Suprapubic skin (tissue), 3 donors: ENCODE measurements at regions not wholly inside any gene's neighbourhood (a gene's known extent, or its start where the extent isn't known, plus 50 kb on each side); places are given as distances from the start of the nearest gene placed in this dataset.

Source experiments
- EP300 ChIP-seq: sonication (generic); formaldehyde crosslinking; IDR thresholded peaks from one replicate; pipeline ENCODE4 v1.6.1; 2017; ENCODE audit warnings: antibody characterized with exemption
- TF ChIP-seq, protein P1 (sequence below), 2 donors: fragments of 200-600 bp in 1 of 2; fragments of 450-650 bp in 1 of 2; sonication (generic) in 1 of 2; IDR thresholded peaks; one replicate each; pipeline ENCODE4 v1.5.1; 2016 to 2019; ENCODE audit warnings: antibody characterized with exemption in 2 of 2, mild to moderate bottlenecking in 1 of 2, moderate library complexity in 1 of 2

DNA sequence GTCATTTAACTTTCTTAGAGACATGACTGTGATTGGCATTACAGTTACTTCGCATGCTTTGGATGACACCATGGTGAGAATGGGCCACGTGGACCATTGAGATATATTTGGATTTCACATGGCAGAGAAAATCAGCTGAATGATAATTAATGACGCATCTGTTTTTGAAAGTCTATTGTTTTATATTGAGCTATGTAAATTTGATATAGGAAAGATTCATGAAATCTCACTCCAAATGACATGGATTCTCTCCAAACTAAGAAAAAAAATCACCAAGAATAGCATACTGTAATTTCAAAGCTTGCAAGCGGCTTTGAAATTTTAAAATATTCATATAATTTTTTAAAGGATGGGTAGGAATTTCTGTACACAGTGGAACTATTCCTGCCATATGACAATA is 163.7 kb downstream of the SH3BP4 start:
- TF ChIP-seq, protein P1, sequence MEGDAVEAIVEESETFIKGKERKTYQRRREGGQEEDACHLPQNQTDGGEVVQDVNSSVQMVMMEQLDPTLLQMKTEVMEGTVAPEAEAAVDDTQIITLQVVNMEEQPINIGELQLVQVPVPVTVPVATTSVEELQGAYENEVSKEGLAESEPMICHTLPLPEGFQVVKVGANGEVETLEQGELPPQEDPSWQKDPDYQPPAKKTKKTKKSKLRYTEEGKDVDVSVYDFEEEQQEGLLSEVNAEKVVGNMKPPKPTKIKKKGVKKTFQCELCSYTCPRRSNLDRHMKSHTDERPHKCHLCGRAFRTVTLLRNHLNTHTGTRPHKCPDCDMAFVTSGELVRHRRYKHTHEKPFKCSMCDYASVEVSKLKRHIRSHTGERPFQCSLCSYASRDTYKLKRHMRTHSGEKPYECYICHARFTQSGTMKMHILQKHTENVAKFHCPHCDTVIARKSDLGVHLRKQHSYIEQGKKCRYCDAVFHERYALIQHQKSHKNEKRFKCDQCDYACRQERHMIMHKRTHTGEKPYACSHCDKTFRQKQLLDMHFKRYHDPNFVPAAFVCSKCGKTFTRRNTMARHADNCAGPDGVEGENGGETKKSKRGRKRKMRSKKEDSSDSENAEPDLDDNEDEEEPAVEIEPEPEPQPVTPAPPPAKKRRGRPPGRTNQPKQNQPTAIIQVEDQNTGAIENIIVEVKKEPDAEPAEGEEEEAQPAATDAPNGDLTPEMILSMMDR (IDR thresholded peaks at IDR 0.05), result no peak
- TF ChIP-seq EP300, result no peak
